ENCODE measurements at regions not wholly inside any gene's neighbourhood (a gene's known extent, or its start where the extent isn't known, plus 50 kb on each side); places are given as distances from the start of the nearest gene placed in this dataset.

DNA sequence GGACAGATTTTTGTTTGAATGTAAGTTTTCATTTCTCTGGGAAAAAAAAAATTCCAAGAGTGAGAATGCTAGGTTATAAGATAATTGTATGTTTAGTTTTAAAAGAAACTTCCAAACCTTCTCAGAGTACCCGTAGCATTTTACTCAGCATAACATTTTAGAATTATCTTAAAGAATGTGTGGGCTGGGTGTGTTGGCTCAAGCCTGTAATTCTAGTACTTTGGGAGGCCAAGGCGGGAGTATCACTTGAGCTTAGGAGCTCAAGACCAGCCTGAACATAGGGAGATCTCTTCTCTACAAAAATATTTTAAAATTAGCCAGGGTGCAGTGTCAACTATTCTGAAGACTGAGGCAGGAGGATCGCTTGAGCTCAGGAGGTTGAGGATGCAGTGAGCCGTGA is 57.4 kb upstream of the RMP24 start:
- TF ChIP-seq CTCF (conservative IDR thresholded peaks at IDR 0.05; ENCODE audit: low read depth, low read length), result no peak
- no peak for DNase-seq (ENCODE audit: low read depth)
- H3K4me3 ChIP-seq (ENCODE audit: low read depth, low read length), result no peak overlapping the region

DNA sequence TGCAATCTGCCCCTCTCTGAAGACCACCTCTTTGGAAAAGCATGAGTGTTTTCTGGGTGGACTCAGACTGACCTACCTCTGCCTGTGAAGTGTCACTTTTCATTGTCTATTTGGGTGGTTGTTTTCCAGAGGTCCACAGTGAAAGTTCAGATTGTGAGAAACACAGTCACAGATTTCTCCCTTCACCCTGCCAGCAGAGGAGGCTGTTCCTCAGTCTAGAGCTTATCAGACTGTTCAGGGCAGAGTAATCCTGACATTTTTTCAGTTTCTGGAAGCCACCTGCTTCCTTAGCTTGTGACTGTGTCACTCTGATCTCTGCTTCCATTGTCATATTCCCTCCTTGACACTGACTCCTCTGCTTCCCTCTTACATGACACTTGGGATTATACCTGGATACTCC is 55.4 kb upstream of the RMP24 start:
- peak; percentile 15 for TF ChIP-seq CTCF (conservative IDR thresholded peaks at IDR 0.05; ENCODE audit: low read depth, low read length)
- no peak for DNase-seq (ENCODE audit: low read depth)
- no peak overlapping the region for H3K4me3 ChIP-seq (ENCODE audit: low read depth, low read length)

DNA sequence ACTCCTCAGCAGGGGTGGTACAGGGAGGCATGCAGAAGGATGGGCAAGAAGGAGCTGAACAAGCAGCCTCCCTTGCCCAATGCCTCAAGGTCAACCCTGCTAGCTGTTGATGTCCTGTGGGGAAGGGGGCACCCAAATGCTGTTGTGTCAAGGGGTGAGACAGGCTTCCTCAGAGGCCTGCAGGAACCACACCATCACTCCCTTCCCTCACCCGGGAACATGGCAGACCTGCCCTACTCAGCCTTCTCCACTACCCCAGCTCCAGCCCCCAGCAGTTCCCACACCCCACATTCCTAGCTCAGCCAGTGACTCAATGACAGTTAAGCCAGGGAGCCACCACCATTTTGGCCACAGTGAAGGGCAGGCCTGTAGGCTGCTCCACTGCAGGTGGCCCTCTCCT is 53.9 kb upstream of the RMP24 start:
- TF ChIP-seq CTCF (conservative IDR thresholded peaks at IDR 0.05; ENCODE audit: low read depth, low read length), result no peak
- no peak overlapping the region for H3K4me3 ChIP-seq (ENCODE audit: low read depth, low read length)
- no peak for DNase-seq (ENCODE audit: low read depth)

DNA sequence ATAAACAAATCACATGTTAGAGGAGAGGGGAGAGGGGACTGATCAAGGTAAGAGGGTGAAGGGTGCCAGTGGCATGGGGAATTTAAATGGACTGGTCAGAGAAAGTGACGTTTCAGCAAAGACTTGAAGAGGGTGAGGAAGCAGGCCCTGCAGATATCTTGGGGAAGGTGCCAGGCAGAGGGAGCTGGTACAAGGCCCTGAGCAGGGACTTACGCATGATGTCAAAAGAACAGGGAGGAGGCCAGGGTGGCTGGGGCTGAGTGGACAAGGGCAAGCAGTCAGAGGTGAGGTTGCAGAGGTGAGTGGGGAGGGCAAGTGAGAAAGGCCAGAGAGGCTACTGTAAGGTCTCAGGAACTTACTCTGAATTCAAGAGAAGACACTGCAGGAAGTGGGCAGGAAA is 53.3 kb upstream of the RMP24 start:
- H3K4me3 ChIP-seq (ENCODE audit: low read depth, low read length), result no peak overlapping the region
- DNase-seq (ENCODE audit: low read depth), result no peak
- TF ChIP-seq CTCF (conservative IDR thresholded peaks at IDR 0.05; ENCODE audit: low read depth, low read length), result no peak

GRCh38 chr18:35920623-35921022 is 51.9 kb upstream of the RMP24 start:
- TF ChIP-seq CTCF (conservative IDR thresholded peaks at IDR 0.05; ENCODE audit: low read depth, low read length), result no peak
- DNase-seq (ENCODE audit: low read depth), result no peak
- H3K4me3 ChIP-seq (ENCODE audit: low read depth, low read length), result no peak overlapping the region

All from choroid plexus epithelial cell (primary cell).